ENCODE measurements at regions not wholly inside any gene's neighbourhood (a gene's known extent, or its start where the extent isn't known, plus 50 kb on each side); places are given as distances from the start of the nearest gene placed in this dataset.
A peak's percentile ranks its signal among the peaks of the same experiment; 100 is the strongest.

DNA sequence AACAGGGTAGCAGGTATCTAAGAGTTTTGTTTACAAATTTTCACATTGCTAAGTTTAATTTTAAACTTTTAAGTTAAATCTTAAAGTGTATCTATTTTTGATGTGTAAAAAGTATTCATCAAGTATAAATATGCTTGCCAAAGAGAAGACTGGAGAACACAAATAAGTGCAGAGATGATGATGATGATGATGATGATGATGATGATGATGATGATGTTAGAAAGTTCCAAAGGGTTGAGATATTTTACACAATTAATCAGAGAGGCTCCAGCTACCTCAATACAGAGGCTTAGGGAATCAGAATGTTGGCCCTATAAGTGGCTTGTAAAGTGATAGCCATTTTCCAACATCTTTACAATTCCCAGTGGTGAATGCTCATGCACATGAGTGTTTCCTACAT, 209.0 kb upstream of the NPVF start:
- Histone ChIP-seq H3K9ac (no peak overlapping the region), H3K9me3 (ENCODE audit: control insufficient read depth, low read length) (no peaks in the 10 kb centered on the region), H3K27me3 (ENCODE audit: control insufficient read depth, insufficient read depth, low read length) (no peaks in the 10 kb centered on the region), H3K79me2 (no peaks in the 10 kb centered on the region), H3K4me2 (ENCODE audit: low read length) (no peak overlapping the region), H3K27ac (no peak overlapping the region), H2AFZ (no peak overlapping the region), H3K4me3 (ENCODE audit: low read depth, low read length) (no peak overlapping the region), H3K36me3 (ENCODE audit: control insufficient read depth, insufficient read depth, low read length) (no peaks in the 10 kb centered on the region), H3K4me1 (no peaks in the 10 kb centered on the region)
- TF ChIP-seq, protein P1, sequence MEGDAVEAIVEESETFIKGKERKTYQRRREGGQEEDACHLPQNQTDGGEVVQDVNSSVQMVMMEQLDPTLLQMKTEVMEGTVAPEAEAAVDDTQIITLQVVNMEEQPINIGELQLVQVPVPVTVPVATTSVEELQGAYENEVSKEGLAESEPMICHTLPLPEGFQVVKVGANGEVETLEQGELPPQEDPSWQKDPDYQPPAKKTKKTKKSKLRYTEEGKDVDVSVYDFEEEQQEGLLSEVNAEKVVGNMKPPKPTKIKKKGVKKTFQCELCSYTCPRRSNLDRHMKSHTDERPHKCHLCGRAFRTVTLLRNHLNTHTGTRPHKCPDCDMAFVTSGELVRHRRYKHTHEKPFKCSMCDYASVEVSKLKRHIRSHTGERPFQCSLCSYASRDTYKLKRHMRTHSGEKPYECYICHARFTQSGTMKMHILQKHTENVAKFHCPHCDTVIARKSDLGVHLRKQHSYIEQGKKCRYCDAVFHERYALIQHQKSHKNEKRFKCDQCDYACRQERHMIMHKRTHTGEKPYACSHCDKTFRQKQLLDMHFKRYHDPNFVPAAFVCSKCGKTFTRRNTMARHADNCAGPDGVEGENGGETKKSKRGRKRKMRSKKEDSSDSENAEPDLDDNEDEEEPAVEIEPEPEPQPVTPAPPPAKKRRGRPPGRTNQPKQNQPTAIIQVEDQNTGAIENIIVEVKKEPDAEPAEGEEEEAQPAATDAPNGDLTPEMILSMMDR (IDR thresholded peaks at IDR 0.05): no peak

DNA sequence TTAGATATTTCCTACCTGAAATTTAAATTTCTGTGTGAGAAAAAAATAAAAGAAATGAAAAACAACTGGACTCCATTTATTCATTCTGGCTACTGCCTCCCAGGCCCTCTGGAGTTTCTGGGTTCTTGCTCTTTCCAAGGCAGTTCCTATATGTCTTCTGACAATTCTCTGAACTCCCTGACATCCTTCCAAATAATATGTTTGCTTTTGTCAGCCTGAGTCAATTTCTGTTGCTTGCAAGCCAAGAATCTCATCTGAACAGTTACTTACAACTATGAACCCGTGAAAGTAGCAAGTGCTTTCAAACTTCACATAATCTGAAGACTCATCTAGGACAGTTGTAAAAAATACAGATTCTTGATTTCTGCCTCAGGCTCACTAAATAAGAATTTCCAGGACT, 216.7 kb upstream of the NPVF start:
- Histone ChIP-seq H3K36me3 (ENCODE audit: control insufficient read depth, insufficient read depth, low read length) (no peaks in the 10 kb centered on the region), H3K27me3 (ENCODE audit: control insufficient read depth, insufficient read depth, low read length) (no peaks in the 10 kb centered on the region), H3K4me3 (ENCODE audit: low read depth, low read length) (no peak overlapping the region), H3K79me2 (no peaks in the 10 kb centered on the region), H2AFZ (no peak overlapping the region), H3K4me2 (ENCODE audit: low read length) (no peak overlapping the region), H3K9ac (no peak overlapping the region), H3K27ac (no peak overlapping the region), H3K9me3 (ENCODE audit: control insufficient read depth, low read length) (no peaks in the 10 kb centered on the region), H3K4me1 (no peaks in the 10 kb centered on the region)
- TF ChIP-seq, protein P1 (IDR thresholded peaks at IDR 0.05): no peak

DNA sequence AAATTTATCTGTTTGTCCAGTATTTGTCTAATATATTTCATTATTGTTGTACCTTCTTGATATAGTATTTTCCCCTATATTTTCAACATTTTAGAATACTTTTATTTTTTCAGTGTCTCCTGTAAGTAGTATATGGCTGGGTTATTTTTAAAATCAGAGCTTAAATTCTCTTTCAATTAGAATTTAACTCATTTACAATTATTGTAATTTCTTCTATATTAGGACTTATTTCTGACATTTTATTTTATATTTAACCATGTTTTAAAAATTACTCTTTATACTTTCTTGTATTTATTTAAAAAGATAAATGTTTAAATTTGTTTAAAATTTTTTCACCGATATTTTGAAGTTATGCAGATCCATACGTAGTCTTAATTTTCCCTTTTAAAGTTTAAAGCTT, 220.0 kb upstream of the NPVF start:
- no peaks in the 10 kb centered on the region for H3K9me3 ChIP-seq (ENCODE audit: control insufficient read depth, low read length)
- TF ChIP-seq, protein P1 (IDR thresholded peaks at IDR 0.05): no peak
- no peaks in the 10 kb centered on the region for H3K4me1 ChIP-seq
- no peaks in the 10 kb centered on the region for H3K27me3 ChIP-seq (ENCODE audit: control insufficient read depth, insufficient read depth, low read length)
- no peak overlapping the region for H3K4me2 ChIP-seq (ENCODE audit: low read length)
- H3K27ac ChIP-seq: no peak overlapping the region
- no peak overlapping the region for H3K4me3 ChIP-seq (ENCODE audit: low read depth, low read length)
- H2AFZ ChIP-seq: no peak overlapping the region
- no peaks in the 10 kb centered on the region for H3K79me2 ChIP-seq
- no peak overlapping the region for H3K9ac ChIP-seq
- no peaks in the 10 kb centered on the region for H3K36me3 ChIP-seq (ENCODE audit: control insufficient read depth, insufficient read depth, low read length)

DNA sequence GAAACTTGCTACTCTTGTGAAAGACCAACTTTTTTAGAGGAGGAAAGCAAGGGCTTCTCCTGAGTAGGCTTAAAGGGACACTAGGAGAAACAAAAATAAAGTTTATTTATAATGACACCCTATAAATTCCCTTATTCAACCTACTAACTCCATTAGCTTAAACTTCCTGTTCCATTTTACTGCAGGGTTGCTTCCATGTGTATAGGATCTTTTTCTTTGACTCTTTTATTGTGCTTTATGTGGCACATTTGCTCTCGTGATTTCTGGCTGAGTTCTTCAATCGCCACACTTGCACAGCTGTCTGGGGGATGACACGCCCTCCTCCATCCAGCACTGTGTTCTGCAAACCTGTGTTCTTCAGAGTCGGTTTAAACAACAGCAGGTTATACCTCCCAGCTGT, 225.7 kb upstream of the NPVF start:
- no peak overlapping the region for H3K4me3 ChIP-seq (ENCODE audit: low read depth, low read length)
- H3K4me2 ChIP-seq (ENCODE audit: low read length): no peak overlapping the region
- H3K27ac ChIP-seq: no peak overlapping the region

DNA sequence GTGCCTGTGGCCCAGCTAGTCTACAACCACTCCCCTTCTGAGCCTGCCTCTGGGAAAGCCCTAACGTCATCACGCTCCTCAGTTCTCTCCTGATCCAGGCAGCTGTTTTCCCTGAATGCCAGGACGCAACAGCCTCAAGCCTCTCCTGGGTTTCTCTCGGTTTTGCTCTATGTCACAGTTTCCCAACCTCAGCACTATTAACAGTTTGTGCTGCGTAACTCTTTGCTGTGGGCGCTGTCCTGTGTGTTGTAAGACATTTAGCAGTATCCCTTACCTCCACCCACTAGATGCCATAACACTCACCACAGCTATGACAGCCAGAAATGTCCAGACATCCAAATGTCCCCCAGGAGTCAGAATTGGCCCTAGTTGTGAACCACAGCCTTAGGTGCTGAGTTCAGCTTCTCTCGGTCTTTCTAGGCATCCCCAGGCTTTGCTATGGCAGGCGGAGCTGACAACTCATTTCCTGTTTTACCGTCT, 226.3 kb upstream of the NPVF start:
- Histone ChIP-seq H3K4me2 (ENCODE audit: low read length) (no peak overlapping the region), H2AFZ (no peak overlapping the region), H3K79me2 (no peaks in the 10 kb centered on the region), H3K9me3 (ENCODE audit: control insufficient read depth, low read length) (no peaks in the 10 kb centered on the region), H3K36me3 (ENCODE audit: control insufficient read depth, insufficient read depth, low read length) (no peaks in the 10 kb centered on the region), H3K4me1 (peaks cover 7% of the 10 kb centered on the region), H3K27ac (peak overlapping the region; percentile 25), H3K4me3 (ENCODE audit: low read depth, low read length) (no peak overlapping the region), H3K9ac (no peak overlapping the region), H3K27me3 (ENCODE audit: control insufficient read depth, insufficient read depth, low read length) (no peaks in the 10 kb centered on the region)
- TF ChIP-seq, protein P1 (IDR thresholded peaks at IDR 0.05): no peak

More for the DNA sequence above, 225.7 kb upstream of the NPVF start:
- Histone ChIP-seq H3K36me3 (ENCODE audit: control insufficient read depth, insufficient read depth, low read length) (no peaks in the 10 kb centered on the region), H3K27me3 (ENCODE audit: control insufficient read depth, insufficient read depth, low read length) (no peaks in the 10 kb centered on the region), H3K79me2 (no peaks in the 10 kb centered on the region), H3K9ac (no peak overlapping the region), H3K4me1 (peaks cover 7% of the 10 kb centered on the region), H3K9me3 (ENCODE audit: control insufficient read depth, low read length) (no peaks in the 10 kb centered on the region), H2AFZ (no peak overlapping the region)
- TF ChIP-seq, protein P1 (IDR thresholded peaks at IDR 0.05): no peak
